Sigmoid colon (tissue), 4 donors: ENCODE measurements at regions not wholly inside any gene's neighbourhood (a gene's known extent, or its start where the extent isn't known, plus 50 kb on each side); places are given as distances from the start of the nearest gene placed in this dataset.

Source experiments
- CTCF ChIP-seq, 4 experiments: fragments of 450-650 bp in 3 of 4; fragments of 200-600 bp in 1 of 4; IDR thresholded peaks; one replicate each; pipeline ENCODE4 v1.5.1; 2016 to 2019; ENCODE audit warnings: antibody characterized with exemption in 4 of 4, mild to moderate bottlenecking in 3 of 4, moderate library complexity in 2 of 4
- POLR2A ChIP-seq, 2 donors: fragments of 450-650 bp; IDR thresholded peaks; one replicate each; pipeline ENCODE4 v1.6.1; 2016; ENCODE audit warnings: antibody characterized with exemption in 2 of 2, mild to moderate bottlenecking in 2 of 2, moderate library complexity in 2 of 2
- POLR2AphosphoS5 ChIP-seq, 4 donors: sonication (generic); formaldehyde crosslinking; IDR thresholded peaks; one replicate each; pipeline ENCODE4 v1.6.1; 2017; ENCODE audit warnings: antibody characterized with exemption in 4 of 4

- TF ChIP-seq CTCF (IDR thresholded peaks at IDR 0.05) (no peak), POLR2AphosphoS5 (IDR thresholded peaks at IDR 0.05) (no peak), POLR2A (IDR thresholded peaks at IDR 0.05) (no peak)
These were observed 199.0 kb downstream of the ETS1 start for GRCh38 chr11:128388206-128388815.
